HepG2 (cell line): ENCODE measurements at regions not wholly inside any gene's neighbourhood (a gene's known extent, or its start where the extent isn't known, plus 50 kb on each side); places are given as distances from the start of the nearest gene placed in this dataset.

ENCODE experiments used
- ATAC-seq: fragments of 200-7000 bp; cut with Tn5 transposase; 3 replicates; pipeline ENCODE4 v1.9.1; 2020; ENCODE audit warnings: mild to moderate bottlenecking, moderate library complexity
- BruUV-seq: library from RNA; stranded (reverse); fragments of 400-500 nt; replicated peaks from 2 replicates; lab custom pipeline; 2021; lab: Mats Ljungman, UMichigan
- CTCF ChIA-PET: fragments of 300-600 bp; formaldehyde crosslinking; extraction: SDS; loops from one replicate; lab custom pipeline; 2021; ENCODE audit warnings: low total read pairs, inconsistent platforms, low intra/inter-chr PET ratio; lab: Yijun Ruan, JAX
- POLR2A ChIA-PET: fragments of 350-600 bp; sonication (Branson Sonifier 250); formaldehyde crosslinking; loops from one replicate; lab custom pipeline; 2020; ENCODE audit warnings: antibody characterized with exemption, inconsistent platforms; lab: Yijun Ruan, JAX
- DNase-seq: peaks from one replicate; pipeline ENCODE4 v3.0.0-alpha.2; 2015; ENCODE audit warnings: low spot score
- FAIRE-seq: peaks from 3 replicates; lab custom pipeline; 2011; peaks lifted over from hg19 to GRCh38; lab: Jason Lieb, UNC
- H2AFZ ChIP-seq: one replicate; pipeline ENCODE4 v1.6.1; 2011; ENCODE audit warnings: low read length, inconsistent platforms
- H3K27ac ChIP-seq: fragments of 300-600 bp; 3 replicates; pipeline ENCODE4 v1.8.0; 2011; ENCODE audit warnings: mixed run types, mild to moderate bottlenecking, mixed read lengths, low read length, inconsistent platforms; ENCODE audit not compliant: insufficient read depth; ENCODE audit errors: extremely low read length
- H3K27me3 ChIP-seq, 2 experiments: fragments of 200-600 bp in 1 of 2; 2 replicates in 1 of 2; 3 replicates in 1 of 2; pipeline versions ENCODE4 v1.6.0 to v1.8.0; 2011; ENCODE audit warnings: low read length in 2 of 2, mild to moderate bottlenecking in 2 of 2, moderate library complexity in 2 of 2, inconsistent platforms in 1 of 2; ENCODE audit not compliant: insufficient read depth in 2 of 2, control insufficient read depth in 1 of 2
- H3K36me3 ChIP-seq, 2 experiments: fragments of 200-600 bp in 1 of 2; replicated peaks in 1 of 2; 2 replicates in 1 of 2; 3 replicates in 1 of 2; pipeline versions ENCODE4 v1.5.1 to v1.8.0; 2011; ENCODE audit warnings: low read length in 2 of 2, inconsistent platforms in 1 of 2; ENCODE audit not compliant: insufficient read depth in 2 of 2, control insufficient read depth in 1 of 2
- H3K4me1 ChIP-seq: 2 replicates; pipeline ENCODE4 v1.5.1; 2012; ENCODE audit warnings: low read length, inconsistent platforms; ENCODE audit not compliant: insufficient read depth
- H3K4me2 ChIP-seq: 2 replicates; pipeline ENCODE4 v1.6.0; 2011; ENCODE audit warnings: low read depth, low read length, inconsistent platforms
- H3K4me3 ChIP-seq, 3 experiments: fragments of 200-600 bp in 1 of 3; sonication (generic), shearing (Covaris generic) in 1 of 3; replicated peaks in 1 of 3; 2 replicates each; pipeline ENCODE4 v1.5.1; 2011 to 2016; ENCODE audit warnings: low read length in 3 of 3, inconsistent platforms in 2 of 3, low read depth in 2 of 3, mild to moderate bottlenecking in 2 of 3, control low read depth in 1 of 3, mixed read lengths in 1 of 3; ENCODE audit not compliant: insufficient read depth in 1 of 3
- H3K79me2 ChIP-seq: one replicate; pipeline ENCODE4 v1.6.1; 2011; ENCODE audit warnings: low read length, inconsistent platforms; ENCODE audit not compliant: insufficient read depth
- H3K9ac ChIP-seq: 2 replicates; pipeline ENCODE4 v1.6.0; 2011; ENCODE audit warnings: mild to moderate bottlenecking, low read depth, low read length, inconsistent platforms; ENCODE audit not compliant: insufficient read depth
- H3K9me3 ChIP-seq: 2 replicates; pipeline ENCODE4 v1.5.1; 2012; ENCODE audit warnings: mild to moderate bottlenecking, low read length
- H4K20me1 ChIP-seq: 2 replicates; pipeline ENCODE4 v1.6.0; 2011; ENCODE audit warnings: inconsistent platforms, mild to moderate bottlenecking, low read length, moderate library complexity; ENCODE audit not compliant: insufficient read depth
- ASH2L ChIP-seq: fragments of 300-600, 200-600 bp; sonication (generic); IDR thresholded peaks from 2 replicates; pipeline ENCODE4 v1.7.0; 2017; ENCODE audit warnings: low read depth, mild to moderate bottlenecking, moderate library complexity, mixed read lengths, low read length; ENCODE audit not compliant: insufficient read length
- GATA4 ChIP-seq: sonication (generic); IDR thresholded peaks from 2 replicates; pipeline ENCODE4 v1.6.1; 2016; ENCODE audit warnings: antibody characterized with exemption, low read depth, borderline replicate concordance
- HCFC1 ChIP-seq: fragments of 150-350 bp; IDR thresholded peaks from 2 replicates; pipeline ENCODE4 v1.6.1; 2014; ENCODE audit warnings: low read depth, low read length
- HOXD1 ChIP-seq: sonication (generic); formaldehyde crosslinking; IDR thresholded peaks from 2 replicates; pipeline ENCODE4 v1.5.0; 2020; ENCODE audit warnings: missing genetic modification reagents
- KLF11 ChIP-seq: IDR thresholded peaks from 2 replicates; pipeline ENCODE4 v1.6.1; 2016; ENCODE audit warnings: missing compliant biosample characterization
- MAF1 ChIP-seq: sonication (generic); formaldehyde crosslinking; IDR thresholded peaks from 2 replicates; pipeline ENCODE4 v1.5.0; 2020; ENCODE audit warnings: missing genetic modification reagents, borderline replicate concordance
- MTA3 ChIP-seq: sonication (generic); formaldehyde crosslinking; IDR thresholded peaks from 2 replicates; pipeline ENCODE4 v1.4.0; 2020; ENCODE audit warnings: missing genetic modification reagents
- NR2F6 ChIP-seq, 2 experiments: IDR thresholded peaks; 2 replicates each; pipeline ENCODE4 v1.6.1; 2016; ENCODE audit warnings: antibody characterized with exemption in 1 of 2, mild to moderate bottlenecking in 1 of 2
- SOX6 ChIP-seq, 2 experiments: fragments of 450-650 bp in 1 of 2; sonication (generic) in 1 of 2; formaldehyde crosslinking in 1 of 2; IDR thresholded peaks; 2 replicates each; pipeline versions ENCODE4 v1.4.0 to v1.6.1; 2017 to 2020; ENCODE audit warnings: antibody characterized with exemption in 1 of 2, mild to moderate bottlenecking in 1 of 2, missing genetic modification reagents in 1 of 2
- TEAD2 ChIP-seq: sonication (generic); formaldehyde crosslinking; IDR thresholded peaks from 2 replicates; pipeline ENCODE4 v1.9.0; 2021; ENCODE audit warnings: missing genetic modification reagents
- ZFP36L1 ChIP-seq: sonication (generic); formaldehyde crosslinking; IDR thresholded peaks from 2 replicates; pipeline ENCODE4 v1.8.0; 2022; ENCODE audit warnings: mild to moderate bottlenecking, missing genetic modification reagents, moderate library complexity
- ZNF256 ChIP-seq: sonication (generic); formaldehyde crosslinking; conservative IDR thresholded peaks from 2 replicates; pipeline ENCODE4 v1.4.0; 2020; ENCODE audit warnings: missing genetic modification reagents
- ZNF264 ChIP-seq: sonication (generic); formaldehyde crosslinking; IDR thresholded peaks from 2 replicates; pipeline ENCODE4 v1.4.0; 2020; ENCODE audit warnings: missing genetic modification reagents
- ZNF354B ChIP-seq: sonication (generic); formaldehyde crosslinking; IDR thresholded peaks from 2 replicates; pipeline ENCODE4 v1.8.0; 2022; ENCODE audit warnings: mild to moderate bottlenecking, missing genetic modification reagents
- ZNF761 ChIP-seq: sonication (generic); formaldehyde crosslinking; conservative IDR thresholded peaks from 2 replicates; pipeline ENCODE4 v1.4.0; 2020; ENCODE audit warnings: mild to moderate bottlenecking, missing genetic modification reagents
- ZNF816 ChIP-seq: sonication (generic); formaldehyde crosslinking; IDR thresholded peaks from 2 replicates; pipeline ENCODE4 v1.8.0; 2022; ENCODE audit warnings: missing genetic modification reagents, mild to moderate bottlenecking, borderline replicate concordance
- ZNF839 ChIP-seq: sonication (generic); formaldehyde crosslinking; IDR thresholded peaks from 2 replicates; pipeline ENCODE4 v1.4.0; 2020; ENCODE audit warnings: missing genetic modification reagents, mild to moderate bottlenecking, borderline replicate concordance
- WGBS: methylation state at CpG from one replicate; pipeline ENCODE4 v1.1.6; 2017; ENCODE audit warnings: low lambda C conversion rate; 5-methylcytosine and 5-hydroxymethylcytosine counted together
- in situ Hi-C: cut with HindIII; loops from 2 replicates; pipeline ENCODE4 v1.10.0; 2017; ENCODE audit warnings: low pct_unique_long_range_greater_than_20kb; ENCODE audit not compliant: extremely low pct_ligation_motif_present
- intact Hi-C: fragments of 100-400 bp; cut with micrococcal nuclease; formaldehyde crosslinking; loops from one replicate; pipeline ENCODE4 v1.10.0; 2022; ENCODE audit not compliant: unreplicated experiment
- TF ChIP-seq, protein P1 (sequence below): sonication (generic); formaldehyde crosslinking; IDR thresholded peaks from 2 replicates; pipeline ENCODE4 v1.5.0; 2020; ENCODE audit warnings: missing genetic modification reagents
- TF ChIP-seq, protein P2 (sequence below): sonication (generic); formaldehyde crosslinking; IDR thresholded peaks from 2 replicates; pipeline ENCODE4 v1.4.0; 2020; ENCODE audit warnings: missing genetic modification reagents
- TF ChIP-seq, protein P3 (sequence below): sonication (generic); formaldehyde crosslinking; IDR thresholded peaks from 2 replicates; pipeline ENCODE4 v1.5.0; 2020; ENCODE audit warnings: missing genetic modification reagents
- TF ChIP-seq, protein P4 (sequence below): sonication (generic); formaldehyde crosslinking; IDR thresholded peaks from 2 replicates; pipeline ENCODE4 v1.5.0; 2020; ENCODE audit warnings: missing genetic modification reagents

DNA sequence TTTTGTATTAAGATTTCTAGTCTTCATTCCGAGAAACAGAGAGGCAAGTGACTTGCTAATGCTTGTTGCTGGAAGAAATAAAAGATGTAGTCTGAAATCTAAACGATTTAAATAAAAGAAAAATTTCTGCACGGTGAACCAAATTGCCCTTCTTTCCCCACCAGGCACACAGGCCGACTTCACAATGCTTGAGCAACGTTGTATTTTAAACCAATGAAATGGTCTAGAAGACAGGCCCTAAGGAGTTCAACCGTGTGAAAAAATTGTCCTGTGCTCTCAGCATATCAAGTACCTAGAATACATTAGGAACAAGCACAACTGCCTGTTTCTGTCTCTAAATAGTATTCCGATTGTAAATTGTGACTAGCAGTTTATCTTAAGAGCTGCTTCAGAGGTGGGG, 308.8 kb upstream of the SOX4 start (continued):
- TF ChIP-seq MAF1 (CRISPR knock-in tag) (no peak), ZNF839 (CRISPR knock-in tag) (no peak), SOX6 (IDR thresholded peaks at IDR 0.05) (no peak), SOX6 (CRISPR knock-in tag; IDR thresholded peaks at IDR 0.05) (no peak), ASH2L (no peak), ZNF264 (CRISPR knock-in tag) (no peak), HCFC1 (no peak)
- TF ChIP-seq, protein P1, sequence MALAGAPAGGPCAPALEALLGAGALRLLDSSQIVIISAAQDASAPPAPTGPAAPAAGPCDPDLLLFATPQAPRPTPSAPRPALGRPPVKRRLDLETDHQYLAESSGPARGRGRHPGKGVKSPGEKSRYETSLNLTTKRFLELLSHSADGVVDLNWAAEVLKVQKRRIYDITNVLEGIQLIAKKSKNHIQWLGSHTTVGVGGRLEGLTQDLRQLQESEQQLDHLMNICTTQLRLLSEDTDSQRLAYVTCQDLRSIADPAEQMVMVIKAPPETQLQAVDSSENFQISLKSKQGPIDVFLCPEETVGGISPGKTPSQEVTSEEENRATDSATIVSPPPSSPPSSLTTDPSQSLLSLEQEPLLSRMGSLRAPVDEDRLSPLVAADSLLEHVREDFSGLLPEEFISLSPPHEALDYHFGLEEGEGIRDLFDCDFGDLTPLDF (CRISPR knock-in tag), result no peak
- TF ChIP-seq, protein P2, sequence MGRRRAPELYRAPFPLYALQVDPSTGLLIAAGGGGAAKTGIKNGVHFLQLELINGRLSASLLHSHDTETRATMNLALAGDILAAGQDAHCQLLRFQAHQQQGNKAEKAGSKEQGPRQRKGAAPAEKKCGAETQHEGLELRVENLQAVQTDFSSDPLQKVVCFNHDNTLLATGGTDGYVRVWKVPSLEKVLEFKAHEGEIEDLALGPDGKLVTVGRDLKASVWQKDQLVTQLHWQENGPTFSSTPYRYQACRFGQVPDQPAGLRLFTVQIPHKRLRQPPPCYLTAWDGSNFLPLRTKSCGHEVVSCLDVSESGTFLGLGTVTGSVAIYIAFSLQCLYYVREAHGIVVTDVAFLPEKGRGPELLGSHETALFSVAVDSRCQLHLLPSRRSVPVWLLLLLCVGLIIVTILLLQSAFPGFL, result no peak

GRCh38 chr6:21294144-21294543, 299.4 kb upstream of the SOX4 start:
- DNase-seq (no peak), FAIRE-seq (no peak), ATAC-seq (no peak)
- H2AFZ ChIP-seq, result no peak overlapping the region
- H3K4me2 ChIP-seq, result no peak overlapping the region
- CTCF ChIA-PET, result no interaction called here
- WGBS, result 49% methylated on average over 8 of the region's 8 CpGs
- peaks cover 0 to 11% of the 10 kb centered on the region in 2 experiments; a peak in 3 of 5 replicates for H3K27me3 ChIP-seq
- no peaks in the 10 kb centered on the region for H4K20me1 ChIP-seq
- no peaks in the 10 kb centered on the region for H3K9me3 ChIP-seq
- POLR2A ChIA-PET, result no interaction called here
- H3K27ac ChIP-seq, result no peak overlapping the region
- H3K79me2 ChIP-seq, result no peaks in the 10 kb centered on the region
- BruUV-seq, result no TSS peak
- H3K36me3 ChIP-seq, result no peaks in the 10 kb centered on the region
- intact Hi-C loops, result no loop called here
- in situ Hi-C loops, result no loop called here
- H3K4me1 ChIP-seq, result no peaks in the 10 kb centered on the region
- H3K4me3 ChIP-seq, result no peak overlapping the region
- H3K9ac ChIP-seq, result no peak overlapping the region
- TF ChIP-seq MTA3, result no peak
- no peak for TF ChIP-seq HOXD1 (CRISPR knock-in tag)
- TF ChIP-seq NR2F6 (IDR thresholded peaks at IDR 0.05), result no peak
- no peak for TF ChIP-seq NR2F6 (CRISPR knock-in tag; IDR thresholded peaks at IDR 0.05)
- TF ChIP-seq, protein P3, sequence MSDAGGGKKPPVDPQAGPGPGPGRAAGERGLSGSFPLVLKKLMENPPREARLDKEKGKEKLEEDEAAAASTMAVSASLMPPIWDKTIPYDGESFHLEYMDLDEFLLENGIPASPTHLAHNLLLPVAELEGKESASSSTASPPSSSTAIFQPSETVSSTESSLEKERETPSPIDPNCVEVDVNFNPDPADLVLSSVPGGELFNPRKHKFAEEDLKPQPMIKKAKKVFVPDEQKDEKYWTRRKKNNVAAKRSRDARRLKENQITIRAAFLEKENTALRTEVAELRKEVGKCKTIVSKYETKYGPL, result no peak
- TF ChIP-seq ZNF816 (CRISPR knock-in tag), result no peak
- TF ChIP-seq ZNF761 (CRISPR knock-in tag), result no peak
- no peak for TF ChIP-seq ZNF354B (CRISPR knock-in tag)
- no peak for TF ChIP-seq ZFP36L1 (CRISPR knock-in tag)
- TF ChIP-seq, protein P4, sequence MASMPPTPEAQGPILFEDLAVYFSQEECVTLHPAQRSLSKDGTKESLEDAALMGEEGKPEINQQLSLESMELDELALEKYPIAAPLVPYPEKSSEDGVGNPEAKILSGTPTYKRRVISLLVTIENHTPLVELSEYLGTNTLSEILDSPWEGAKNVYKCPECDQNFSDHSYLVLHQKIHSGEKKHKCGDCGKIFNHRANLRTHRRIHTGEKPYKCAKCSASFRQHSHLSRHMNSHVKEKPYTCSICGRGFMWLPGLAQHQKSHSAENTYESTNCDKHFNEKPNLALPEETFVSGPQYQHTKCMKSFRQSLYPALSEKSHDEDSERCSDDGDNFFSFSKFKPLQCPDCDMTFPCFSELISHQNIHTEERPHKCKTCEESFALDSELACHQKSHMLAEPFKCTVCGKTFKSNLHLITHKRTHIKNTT, result no peak
- TF ChIP-seq TEAD2, result no peak
- no peak for TF ChIP-seq KLF11
- no peak for TF ChIP-seq ZNF256 (CRISPR knock-in tag)
- no peak for TF ChIP-seq GATA4
